ENCODE measurements at regions not wholly inside any gene's neighbourhood (a gene's known extent, or its start where the extent isn't known, plus 50 kb on each side); places are given as distances from the start of the nearest gene placed in this dataset.

GRCh38 chr11:69384251-69385143 is 90.5 kb downstream of the MYEOV start:
- no peak overlapping the region for H2AFZ ChIP-seq (ENCODE audit: low read length)
- no peaks in the 10 kb centered on the region for H4K20me1 ChIP-seq (ENCODE audit: low read length)
- no peak overlapping the region for H3K9ac ChIP-seq (ENCODE audit: low read length)
- DNase-seq (no peak), ATAC-seq (no peak)
- ChIA-PET CTCF (no interaction called here), POLR2A (ENCODE audit: unreplicated experiment) (no interaction called here)
- H3K36me3 ChIP-seq (ENCODE audit: low read depth, low read length), result no peaks in the 10 kb centered on the region
- H3F3A ChIP-seq (ENCODE audit: low read length, unreplicated experiment), result no peaks in the 10 kb centered on the region
- no peaks in the 10 kb centered on the region for H3K79me2 ChIP-seq (ENCODE audit: low read length)
- H3K4me3 ChIP-seq (ENCODE audit: low read length), result no peak overlapping the region
- no peaks in the 10 kb centered on the region for H3K9me2 ChIP-seq (replicated peaks; ENCODE audit: low read length)
- intact Hi-C loops (cut with micrococcal nuclease), result no loop called here
- H3K4me1 ChIP-seq (ENCODE audit: insufficient read depth, low read length), result peaks cover 18% of the 10 kb centered on the region
- no peaks in the 10 kb centered on the region for H3K27me3 ChIP-seq (ENCODE audit: low read length)
- no TSS peak for BruUV-seq (replicated peaks)
- H3K9me3 ChIP-seq (ENCODE audit: low read length), result 0 out of 2 replicates have a peak, but pooled peaks cover 3% of the 10 kb centered on the region
- TF ChIP-seq EZH2 (IDR thresholded peaks at IDR 0.05; ENCODE audit: low read length, unreplicated experiment), result no peak
- TF ChIP-seq CTCF (conservative IDR thresholded peaks at IDR 0.05; ENCODE audit: low read depth, low read length), result no peak
- TF ChIP-seq EZH2phosphoT487 (IDR thresholded peaks at IDR 0.05; ENCODE audit: borderline replicate concordance, low read length), result no peak
- no peak overlapping the region for H3K4me2 ChIP-seq (ENCODE audit: low read length)
- no peak overlapping the region for H3K27ac ChIP-seq (ENCODE audit: low read length)

DNA sequence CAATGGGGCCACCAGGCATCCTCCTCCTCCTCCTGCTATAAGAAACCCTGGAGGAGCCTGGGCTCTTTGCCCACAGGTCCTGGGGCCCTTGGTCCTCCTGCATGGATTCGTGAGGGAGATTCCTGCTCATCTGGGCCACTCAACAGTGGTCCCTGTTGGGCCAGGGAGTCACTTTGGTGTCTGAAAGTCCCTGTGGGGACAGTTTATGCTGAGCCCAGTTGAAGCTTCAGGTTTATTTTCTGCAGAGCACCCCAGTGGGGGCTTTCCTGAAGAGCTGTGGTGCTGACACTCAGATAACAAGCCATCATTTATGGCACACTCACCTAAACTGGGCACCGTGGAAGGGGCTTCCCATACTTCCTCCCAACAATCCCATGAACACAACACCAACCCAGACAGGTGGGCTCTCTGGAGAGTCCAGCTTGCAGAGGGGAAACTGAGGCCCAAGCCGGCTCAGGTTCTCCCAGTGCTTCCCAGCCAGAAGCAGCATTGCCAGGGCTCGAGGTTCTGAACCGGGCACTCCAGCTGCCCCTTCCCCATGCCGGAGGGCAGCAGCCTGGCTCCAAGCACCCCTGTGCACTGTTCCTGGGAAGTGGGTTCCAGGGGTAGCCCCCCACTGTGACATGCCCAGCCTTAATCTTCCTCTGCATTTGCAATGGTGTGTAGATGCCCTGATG is 91.3 kb downstream of the MYEOV start:
- Histone ChIP-seq H2AFZ (ENCODE audit: low read length) (no peak overlapping the region), H4K20me1 (ENCODE audit: low read length) (no peaks in the 10 kb centered on the region), H3K4me3 (ENCODE audit: low read length) (no peak overlapping the region), H3F3A (ENCODE audit: low read length, unreplicated experiment) (no peaks in the 10 kb centered on the region), H3K4me1 (ENCODE audit: insufficient read depth, low read length) (peaks cover 19% of the 10 kb centered on the region), H3K9ac (ENCODE audit: low read length) (no peak overlapping the region), H3K27me3 (ENCODE audit: low read length) (no peaks in the 10 kb centered on the region), H3K36me3 (ENCODE audit: low read depth, low read length) (no peaks in the 10 kb centered on the region), H3K4me2 (ENCODE audit: low read length) (no peak overlapping the region), H3K27ac (ENCODE audit: low read length) (no peak overlapping the region), H3K9me3 (ENCODE audit: low read length) (0 out of 2 replicates have a peak, but pooled peaks cover 3% of the 10 kb centered on the region), H3K9me2 (replicated peaks; ENCODE audit: low read length) (no peaks in the 10 kb centered on the region), H3K79me2 (ENCODE audit: low read length) (no peaks in the 10 kb centered on the region)
- no TSS peak for BruUV-seq (replicated peaks)
- no peak for TF ChIP-seq EZH2 (IDR thresholded peaks at IDR 0.05; ENCODE audit: low read length, unreplicated experiment)
- TF ChIP-seq EZH2phosphoT487 (IDR thresholded peaks at IDR 0.05; ENCODE audit: borderline replicate concordance, low read length), result no peak
- TF ChIP-seq CTCF (conservative IDR thresholded peaks at IDR 0.05; ENCODE audit: low read depth, low read length), result no peak
- intact Hi-C loops (cut with micrococcal nuclease), result no loop called here
- DNase-seq (no peak), ATAC-seq (no peak)
- POLR2A ChIA-PET (ENCODE audit: unreplicated experiment), result no interaction called here
- CTCF ChIA-PET, result interaction anchor here (0.6 kb wide), 1 partner anchor 38 kb away, joined by 3 read pairs; no protein-coding TSS in a partner anchor
